H1 (cell line): ENCODE measurements at regions not wholly inside any gene's neighbourhood (a gene's known extent, or its start where the extent isn't known, plus 50 kb on each side); places are given as distances from the start of the nearest gene placed in this dataset.

ENCODE experiments used
- ASH2L ChIP-seq: fragments of 200-600, 300-600 bp; sonication (generic); IDR thresholded peaks from one replicate; pipeline ENCODE4 v1.7.1; 2017; ENCODE audit warnings: low read length
- CTBP2 ChIP-seq: IDR thresholded peaks from 2 replicates; pipeline ENCODE4 v1.7.0; 2011; ENCODE audit warnings: borderline replicate concordance, mild to moderate bottlenecking, moderate library complexity, mixed read lengths, low read length; ENCODE audit not compliant: insufficient read depth, insufficient read length
- RAD21 ChIP-seq, 2 experiments: IDR thresholded peaks in 1 of 2; conservative IDR thresholded peaks in 1 of 2; 2 replicates each; pipeline ENCODE4 v1.6.1; 2011; ENCODE audit warnings: low read depth in 2 of 2, low read length in 2 of 2, improper control_type of control experiment in 1 of 2, inconsistent platforms in 1 of 2, mild to moderate bottlenecking in 1 of 2, moderate library complexity in 1 of 2

DNA sequence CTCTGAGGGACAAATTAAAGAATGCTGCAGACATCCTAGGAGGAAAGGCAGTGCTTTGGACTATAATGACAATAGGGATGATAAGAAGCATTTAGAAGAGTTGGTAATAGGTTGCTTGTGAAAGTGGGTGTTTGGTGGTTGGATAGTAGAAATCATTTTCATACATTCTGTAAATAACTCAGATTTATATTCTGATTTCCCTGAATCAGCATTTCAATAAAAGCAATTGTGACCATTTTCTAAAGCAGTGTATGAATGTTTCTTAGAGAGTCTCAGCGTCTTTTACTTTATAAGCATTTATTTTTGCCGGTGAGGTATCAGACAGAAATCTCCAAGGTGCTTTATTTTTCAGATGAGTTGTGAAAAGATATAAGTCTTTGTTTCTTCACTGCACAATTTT lies 1099.0 kb upstream of the LRRTM1 start (continued):
- TF ChIP-seq CTBP2 (no peak), RAD21 (IDR thresholded peaks at IDR 0.05 in 1 of 2, conservative IDR thresholded peaks at IDR 0.05 in 1 of 2; ENCODE audit: low read depth in 2 of 2, low read length in 2 of 2) (no peak), ASH2L (no peak)
